ENCODE measurements at regions not wholly inside any gene's neighbourhood (a gene's known extent, or its start where the extent isn't known, plus 50 kb on each side); places are given as distances from the start of the nearest gene placed in this dataset.

- TF ChIP-seq RXRA (IDR thresholded peaks at IDR 0.05; ENCODE audit: borderline replicate concordance, low read depth), result no peak
- TF ChIP-seq CTCF (IDR thresholded peaks at IDR 0.05), result no peak
- TF ChIP-seq TEAD4 (IDR thresholded peaks at IDR 0.05; ENCODE audit: borderline replicate concordance, insufficient read depth), result no peak
- TF ChIP-seq FOXM1 (IDR thresholded peaks at IDR 0.05; ENCODE audit: low read depth), result no peak
- no peak for TF ChIP-seq EZH2phosphoT487 (IDR thresholded peaks at IDR 0.05; ENCODE audit: borderline replicate concordance, low read depth)
- no peak for TF ChIP-seq POLR2AphosphoS5 (IDR thresholded peaks at IDR 0.05; ENCODE audit: low read depth, low read length)
- TF ChIP-seq REST (IDR thresholded peaks at IDR 0.05; ENCODE audit: low read depth, low read length), result no peak
- TF ChIP-seq TCF12 (IDR thresholded peaks at IDR 0.05), result no peak
- TF ChIP-seq NRF1 (IDR thresholded peaks at IDR 0.05; ENCODE audit: low read depth, low read length), result no peak
- no peak for TF ChIP-seq RFX5 (IDR thresholded peaks at IDR 0.05; ENCODE audit: low read length)
- no peak for TF ChIP-seq MXI1 (IDR thresholded peaks at IDR 0.05; ENCODE audit: low read depth, low read length)
Observed at GRCh38 chr13:24618011-24618955, 61.9 kb upstream of the ATP12A start.
